ENCODE measurements at regions not wholly inside any gene's neighbourhood (a gene's known extent, or its start where the extent isn't known, plus 50 kb on each side); places are given as distances from the start of the nearest gene placed in this dataset.

GRCh38 chr6:163820745-163821458 is 406.4 kb downstream of the QKI start:
- DNase-seq (ENCODE audit: low read depth): no peak
- H3K4me3 ChIP-seq (ENCODE audit: low read depth, low read length): no peak overlapping the region
- no peak for TF ChIP-seq CTCF (IDR thresholded peaks at IDR 0.05; ENCODE audit: low read depth, low read length, missing control alignments)

- no peak for TF ChIP-seq CTCF (IDR thresholded peaks at IDR 0.05; ENCODE audit: low read depth, low read length, missing control alignments)
- no peak for DNase-seq (ENCODE audit: low read depth)
- no peak overlapping the region for H3K4me3 ChIP-seq (ENCODE audit: low read depth, low read length)
Measured at GRCh38 chr6:163820171-163820570, 405.7 kb downstream of the QKI start.

GRCh38 chr6:163818719-163819118 is 404.2 kb downstream of the QKI start:
- no peak for DNase-seq (ENCODE audit: low read depth)
- no peak for TF ChIP-seq CTCF (IDR thresholded peaks at IDR 0.05; ENCODE audit: low read depth, low read length, missing control alignments)
- H3K4me3 ChIP-seq (ENCODE audit: low read depth, low read length): no peak overlapping the region

GRCh38 chr6:163816441-163816840 is 401.9 kb downstream of the QKI start:
- no peak for DNase-seq (ENCODE audit: low read depth)
- no peak overlapping the region for H3K4me3 ChIP-seq (ENCODE audit: low read depth, low read length)
- no peak for TF ChIP-seq CTCF (IDR thresholded peaks at IDR 0.05; ENCODE audit: low read depth, low read length, missing control alignments)

- no peak for DNase-seq (ENCODE audit: low read depth)
- no peak for TF ChIP-seq CTCF (IDR thresholded peaks at IDR 0.05; ENCODE audit: low read depth, low read length, missing control alignments)
- no peak overlapping the region for H3K4me3 ChIP-seq (ENCODE audit: low read depth, low read length)
Measured at GRCh38 chr6:163815796-163816195, 401.3 kb downstream of the QKI start.

GRCh38 chr6:163814494-163815364 is 400.2 kb downstream of the QKI start:
- no peak for TF ChIP-seq CTCF (IDR thresholded peaks at IDR 0.05; ENCODE audit: low read depth, low read length, missing control alignments)
- no peak overlapping the region for H3K4me3 ChIP-seq (ENCODE audit: low read depth, low read length)
- DNase-seq (ENCODE audit: low read depth): no peak

Measured in GM12864 (cell line).